ENCODE measurements at regions not wholly inside any gene's neighbourhood (a gene's known extent, or its start where the extent isn't known, plus 50 kb on each side); places are given as distances from the start of the nearest gene placed in this dataset.

GRCh38 chr5:91235271-91235694 lies 147.8 kb downstream of the ARRDC3 start:
- TF ChIP-seq CTCF (IDR thresholded peaks at IDR 0.05; ENCODE audit: insufficient read depth, low read depth, low read length), result no peak
- TF ChIP-seq EZH2 (IDR thresholded peaks at IDR 0.05; ENCODE audit: insufficient read depth, low read length), result no peak

Data from astrocyte (in vitro differentiated cells and primary cell).